H1 (cell line): ENCODE measurements at regions not wholly inside any gene's neighbourhood (a gene's known extent, or its start where the extent isn't known, plus 50 kb on each side); places are given as distances from the start of the nearest gene placed in this dataset.

Experiments used
- BCL11A ChIP-seq, 2 experiments: IDR thresholded peaks; one replicate each; pipeline ENCODE4 v1.6.1; 2011; ENCODE audit warnings: low read depth in 2 of 2, low read length in 2 of 2, mild to moderate bottlenecking in 2 of 2
- CBX8 ChIP-seq: fragments of 300-800, 300-1000 bp; sonication (generic); IDR thresholded peaks from 2 replicates; pipeline ENCODE4 v1.7.1; 2016; ENCODE audit warnings: low read depth, low read length, borderline replicate concordance
- CTBP2 ChIP-seq: IDR thresholded peaks from 2 replicates; pipeline ENCODE4 v1.7.0; 2011; ENCODE audit warnings: borderline replicate concordance, mild to moderate bottlenecking, moderate library complexity, mixed read lengths, low read length; ENCODE audit not compliant: insufficient read depth, insufficient read length
- MAFK ChIP-seq: IDR thresholded peaks from 2 replicates; pipeline ENCODE4 v1.6.1; 2012; ENCODE audit warnings: low read depth, mild to moderate bottlenecking, improper control_type of control experiment, low read length
- RFX5 ChIP-seq: IDR thresholded peaks from 2 replicates; pipeline ENCODE4 v1.6.1; 2011; ENCODE audit warnings: low read depth, low read length, improper control_type of control experiment, borderline replicate concordance
- SIN3A ChIP-seq, 2 experiments: IDR thresholded peaks in 1 of 2; conservative IDR thresholded peaks in 1 of 2; 2 replicates each; pipeline ENCODE4 v1.6.1; 2011 to 2012; ENCODE audit warnings: low read length in 2 of 2, improper control_type of control experiment in 1 of 2, low read depth in 1 of 2, mild to moderate bottlenecking in 1 of 2
- SIX5 ChIP-seq: IDR thresholded peaks from 2 replicates; pipeline ENCODE4 v1.6.1; 2011; ENCODE audit warnings: mild to moderate bottlenecking, low read depth, low read length
- SP2 ChIP-seq: IDR thresholded peaks from 2 replicates; pipeline ENCODE4 v1.6.1; 2012; ENCODE audit warnings: mild to moderate bottlenecking, low read length, inconsistent platforms
- TAF7 ChIP-seq: optimal IDR thresholded peaks from 2 replicates; pipeline ENCODE3; 2011; ENCODE audit warnings: low read depth, mild to moderate bottlenecking, inconsistent platforms, low read length, moderate library complexity, borderline replicate concordance
- ZNF274 ChIP-seq: IDR thresholded peaks from 2 replicates; pipeline ENCODE4 v1.7.0; 2012; ENCODE audit warnings: low read length, borderline replicate concordance; ENCODE audit errors: extremely low read depth
- TF ChIP-seq, protein P1 (sequence below): fragments of 300-600 bp; sonication (generic); IDR thresholded peaks from 2 replicates; pipeline ENCODE4 v1.7.1; 2012; ENCODE audit warnings: low read length, moderate library complexity, mild to moderate bottlenecking, inconsistent platforms; ENCODE audit not compliant: insufficient replicate concordance

DNA sequence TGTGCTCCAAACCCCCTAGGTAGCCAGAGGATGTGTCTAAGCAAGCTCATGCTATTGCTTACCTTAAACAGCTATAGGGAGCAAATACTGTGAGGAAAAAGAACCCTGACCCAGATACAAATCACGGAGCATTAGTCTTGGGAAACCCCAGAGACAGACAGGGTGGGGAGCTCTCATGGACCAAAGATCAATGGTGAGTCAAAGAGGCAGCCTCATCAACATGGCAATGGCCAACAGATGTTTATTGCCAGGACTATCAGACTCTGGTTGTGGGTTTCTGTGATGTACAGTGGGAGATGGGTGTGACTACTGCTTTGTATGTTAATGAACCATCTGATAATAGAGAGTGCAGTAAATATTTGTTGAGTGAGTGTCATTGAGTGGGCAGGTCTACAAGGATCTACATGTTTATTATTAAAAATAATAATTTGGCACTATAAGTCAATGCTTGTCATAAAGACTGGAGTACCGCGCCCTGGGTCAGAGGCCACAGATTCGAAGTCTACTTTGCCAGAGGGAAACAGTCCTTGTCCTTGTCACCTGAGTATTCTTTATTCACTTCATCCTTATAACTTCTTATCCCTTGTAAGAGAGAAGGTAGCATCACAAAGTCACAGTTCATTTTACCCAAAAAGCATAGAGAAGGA, 56.5 kb upstream of the RAI14 start (continued):
- TF ChIP-seq, protein P1, sequence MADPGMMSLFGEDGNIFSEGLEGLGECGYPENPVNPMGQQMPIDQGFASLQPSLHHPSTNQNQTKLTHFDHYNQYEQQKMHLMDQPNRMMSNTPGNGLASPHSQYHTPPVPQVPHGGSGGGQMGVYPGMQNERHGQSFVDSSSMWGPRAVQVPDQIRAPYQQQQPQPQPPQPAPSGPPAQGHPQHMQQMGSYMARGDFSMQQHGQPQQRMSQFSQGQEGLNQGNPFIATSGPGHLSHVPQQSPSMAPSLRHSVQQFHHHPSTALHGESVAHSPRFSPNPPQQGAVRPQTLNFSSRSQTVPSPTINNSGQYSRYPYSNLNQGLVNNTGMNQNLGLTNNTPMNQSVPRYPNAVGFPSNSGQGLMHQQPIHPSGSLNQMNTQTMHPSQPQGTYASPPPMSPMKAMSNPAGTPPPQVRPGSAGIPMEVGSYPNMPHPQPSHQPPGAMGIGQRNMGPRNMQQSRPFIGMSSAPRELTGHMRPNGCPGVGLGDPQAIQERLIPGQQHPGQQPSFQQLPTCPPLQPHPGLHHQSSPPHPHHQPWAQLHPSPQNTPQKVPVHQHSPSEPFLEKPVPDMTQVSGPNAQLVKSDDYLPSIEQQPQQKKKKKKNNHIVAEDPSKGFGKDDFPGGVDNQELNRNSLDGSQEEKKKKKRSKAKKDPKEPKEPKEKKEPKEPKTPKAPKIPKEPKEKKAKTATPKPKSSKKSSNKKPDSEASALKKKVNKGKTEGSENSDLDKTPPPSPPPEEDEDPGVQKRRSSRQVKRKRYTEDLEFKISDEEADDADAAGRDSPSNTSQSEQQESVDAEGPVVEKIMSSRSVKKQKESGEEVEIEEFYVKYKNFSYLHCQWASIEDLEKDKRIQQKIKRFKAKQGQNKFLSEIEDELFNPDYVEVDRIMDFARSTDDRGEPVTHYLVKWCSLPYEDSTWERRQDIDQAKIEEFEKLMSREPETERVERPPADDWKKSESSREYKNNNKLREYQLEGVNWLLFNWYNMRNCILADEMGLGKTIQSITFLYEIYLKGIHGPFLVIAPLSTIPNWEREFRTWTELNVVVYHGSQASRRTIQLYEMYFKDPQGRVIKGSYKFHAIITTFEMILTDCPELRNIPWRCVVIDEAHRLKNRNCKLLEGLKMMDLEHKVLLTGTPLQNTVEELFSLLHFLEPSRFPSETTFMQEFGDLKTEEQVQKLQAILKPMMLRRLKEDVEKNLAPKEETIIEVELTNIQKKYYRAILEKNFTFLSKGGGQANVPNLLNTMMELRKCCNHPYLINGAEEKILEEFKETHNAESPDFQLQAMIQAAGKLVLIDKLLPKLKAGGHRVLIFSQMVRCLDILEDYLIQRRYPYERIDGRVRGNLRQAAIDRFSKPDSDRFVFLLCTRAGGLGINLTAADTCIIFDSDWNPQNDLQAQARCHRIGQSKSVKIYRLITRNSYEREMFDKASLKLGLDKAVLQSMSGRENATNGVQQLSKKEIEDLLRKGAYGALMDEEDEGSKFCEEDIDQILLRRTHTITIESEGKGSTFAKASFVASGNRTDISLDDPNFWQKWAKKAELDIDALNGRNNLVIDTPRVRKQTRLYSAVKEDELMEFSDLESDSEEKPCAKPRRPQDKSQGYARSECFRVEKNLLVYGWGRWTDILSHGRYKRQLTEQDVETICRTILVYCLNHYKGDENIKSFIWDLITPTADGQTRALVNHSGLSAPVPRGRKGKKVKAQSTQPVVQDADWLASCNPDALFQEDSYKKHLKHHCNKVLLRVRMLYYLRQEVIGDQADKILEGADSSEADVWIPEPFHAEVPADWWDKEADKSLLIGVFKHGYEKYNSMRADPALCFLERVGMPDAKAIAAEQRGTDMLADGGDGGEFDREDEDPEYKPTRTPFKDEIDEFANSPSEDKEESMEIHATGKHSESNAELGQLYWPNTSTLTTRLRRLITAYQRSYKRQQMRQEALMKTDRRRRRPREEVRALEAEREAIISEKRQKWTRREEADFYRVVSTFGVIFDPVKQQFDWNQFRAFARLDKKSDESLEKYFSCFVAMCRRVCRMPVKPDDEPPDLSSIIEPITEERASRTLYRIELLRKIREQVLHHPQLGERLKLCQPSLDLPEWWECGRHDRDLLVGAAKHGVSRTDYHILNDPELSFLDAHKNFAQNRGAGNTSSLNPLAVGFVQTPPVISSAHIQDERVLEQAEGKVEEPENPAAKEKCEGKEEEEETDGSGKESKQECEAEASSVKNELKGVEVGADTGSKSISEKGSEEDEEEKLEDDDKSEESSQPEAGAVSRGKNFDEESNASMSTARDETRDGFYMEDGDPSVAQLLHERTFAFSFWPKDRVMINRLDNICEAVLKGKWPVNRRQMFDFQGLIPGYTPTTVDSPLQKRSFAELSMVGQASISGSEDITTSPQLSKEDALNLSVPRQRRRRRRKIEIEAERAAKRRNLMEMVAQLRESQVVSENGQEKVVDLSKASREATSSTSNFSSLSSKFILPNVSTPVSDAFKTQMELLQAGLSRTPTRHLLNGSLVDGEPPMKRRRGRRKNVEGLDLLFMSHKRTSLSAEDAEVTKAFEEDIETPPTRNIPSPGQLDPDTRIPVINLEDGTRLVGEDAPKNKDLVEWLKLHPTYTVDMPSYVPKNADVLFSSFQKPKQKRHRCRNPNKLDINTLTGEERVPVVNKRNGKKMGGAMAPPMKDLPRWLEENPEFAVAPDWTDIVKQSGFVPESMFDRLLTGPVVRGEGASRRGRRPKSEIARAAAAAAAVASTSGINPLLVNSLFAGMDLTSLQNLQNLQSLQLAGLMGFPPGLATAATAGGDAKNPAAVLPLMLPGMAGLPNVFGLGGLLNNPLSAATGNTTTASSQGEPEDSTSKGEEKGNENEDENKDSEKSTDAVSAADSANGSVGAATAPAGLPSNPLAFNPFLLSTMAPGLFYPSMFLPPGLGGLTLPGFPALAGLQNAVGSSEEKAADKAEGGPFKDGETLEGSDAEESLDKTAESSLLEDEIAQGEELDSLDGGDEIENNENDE, result no peak
- no peak for TF ChIP-seq ZNF274
- TF ChIP-seq SP2, result no peak
- no peak for TF ChIP-seq SIN3A (conservative IDR thresholded peaks at IDR 0.05 in 1 of 2, IDR thresholded peaks at IDR 0.05 in 1 of 2; ENCODE audit: low read depth in 1 of 2, low read length in 2 of 2)
- TF ChIP-seq RFX5, result no peak
- no peak for TF ChIP-seq MAFK
- no peak for TF ChIP-seq BCL11A (IDR thresholded peaks at IDR 0.05; ENCODE audit: low read depth in 2 of 2, low read length in 2 of 2)
- no peak for TF ChIP-seq TAF7
- TF ChIP-seq CTBP2, result no peak
- no peak for TF ChIP-seq CBX8
- no peak for TF ChIP-seq SIX5
